HFFc6 (cell line): ENCODE measurements at regions not wholly inside any gene's neighbourhood (a gene's known extent, or its start where the extent isn't known, plus 50 kb on each side); places are given as distances from the start of the nearest gene placed in this dataset.
A peak's percentile ranks its signal among the peaks of the same experiment; 100 is the strongest.

Experiments
- DNase-seq: peaks from one replicate; pipeline ENCODE4 v3.0.0-alpha.2; 2018
- H3K27ac Mint-ChIP-seq: 2 replicates; pipeline ENCODE4 v1.8.0; 2020; ENCODE audit warnings: mild to moderate bottlenecking, mixed read lengths
- H3K27me3 Mint-ChIP-seq: 2 replicates; pipeline ENCODE4 v1.8.0; 2021; ENCODE audit warnings: mild to moderate bottlenecking, moderate library complexity, mixed read lengths; ENCODE audit not compliant: insufficient read depth
- H3K36me3 Mint-ChIP-seq: 2 replicates; pipeline ENCODE4 v1.8.0; 2021; ENCODE audit warnings: low read depth, mixed read lengths
- H3K4me1 Mint-ChIP-seq: 2 replicates; pipeline ENCODE4 v1.8.0; 2020; ENCODE audit warnings: low read depth, mixed read lengths
- H3K4me3 Mint-ChIP-seq: 2 replicates; pipeline ENCODE4 v1.8.0; 2020; ENCODE audit warnings: mild to moderate bottlenecking, moderate library complexity, mixed read lengths
- H3K9me3 Mint-ChIP-seq: 2 replicates; pipeline ENCODE4 v1.8.0; 2020; ENCODE audit warnings: mild to moderate bottlenecking, mixed read lengths
- TF ChIP-seq, protein P1 (sequence below): fragments of 200-600 bp; sonication (generic); IDR thresholded peaks from 2 replicates; pipeline ENCODE4 v1.5.0; 2021; ENCODE audit warnings: antibody characterized with exemption, mild to moderate bottlenecking

DNA sequence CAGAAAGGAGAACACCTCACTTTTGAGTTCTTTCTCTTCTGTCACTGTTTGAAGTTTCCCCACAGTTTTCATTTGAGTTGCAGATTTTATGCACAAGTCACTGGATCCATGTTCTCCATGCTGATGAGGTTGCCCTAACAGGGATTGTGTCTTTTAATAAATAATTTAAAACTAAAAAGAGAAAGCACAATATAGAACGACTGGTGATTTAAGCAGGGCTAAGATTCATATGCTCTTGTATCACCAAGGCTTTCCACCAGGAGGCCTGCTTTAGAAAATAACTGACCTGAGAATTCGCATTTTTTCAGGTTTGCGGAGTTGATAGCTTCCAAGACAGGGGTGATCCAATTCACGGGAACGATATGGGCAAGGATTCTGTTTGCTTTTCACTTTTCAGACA is 252.0 kb upstream of the VEPH1 start:
- Mint-ChIP-seq H3K4me1 (peaks cover 18% of the 10 kb centered on the region; the same call in 1 of the 2 replicates), H3K27me3 (peaks cover 9% of the 10 kb centered on the region), H3K4me3 (no peak overlapping the region), H3K36me3 (no peaks in the 10 kb centered on the region), H3K9me3 (no peaks in the 10 kb centered on the region), H3K27ac (no peak overlapping the region)
- DNase-seq = no peak
- TF ChIP-seq, protein P1, sequence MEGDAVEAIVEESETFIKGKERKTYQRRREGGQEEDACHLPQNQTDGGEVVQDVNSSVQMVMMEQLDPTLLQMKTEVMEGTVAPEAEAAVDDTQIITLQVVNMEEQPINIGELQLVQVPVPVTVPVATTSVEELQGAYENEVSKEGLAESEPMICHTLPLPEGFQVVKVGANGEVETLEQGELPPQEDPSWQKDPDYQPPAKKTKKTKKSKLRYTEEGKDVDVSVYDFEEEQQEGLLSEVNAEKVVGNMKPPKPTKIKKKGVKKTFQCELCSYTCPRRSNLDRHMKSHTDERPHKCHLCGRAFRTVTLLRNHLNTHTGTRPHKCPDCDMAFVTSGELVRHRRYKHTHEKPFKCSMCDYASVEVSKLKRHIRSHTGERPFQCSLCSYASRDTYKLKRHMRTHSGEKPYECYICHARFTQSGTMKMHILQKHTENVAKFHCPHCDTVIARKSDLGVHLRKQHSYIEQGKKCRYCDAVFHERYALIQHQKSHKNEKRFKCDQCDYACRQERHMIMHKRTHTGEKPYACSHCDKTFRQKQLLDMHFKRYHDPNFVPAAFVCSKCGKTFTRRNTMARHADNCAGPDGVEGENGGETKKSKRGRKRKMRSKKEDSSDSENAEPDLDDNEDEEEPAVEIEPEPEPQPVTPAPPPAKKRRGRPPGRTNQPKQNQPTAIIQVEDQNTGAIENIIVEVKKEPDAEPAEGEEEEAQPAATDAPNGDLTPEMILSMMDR = peak; percentile 65

DNA sequence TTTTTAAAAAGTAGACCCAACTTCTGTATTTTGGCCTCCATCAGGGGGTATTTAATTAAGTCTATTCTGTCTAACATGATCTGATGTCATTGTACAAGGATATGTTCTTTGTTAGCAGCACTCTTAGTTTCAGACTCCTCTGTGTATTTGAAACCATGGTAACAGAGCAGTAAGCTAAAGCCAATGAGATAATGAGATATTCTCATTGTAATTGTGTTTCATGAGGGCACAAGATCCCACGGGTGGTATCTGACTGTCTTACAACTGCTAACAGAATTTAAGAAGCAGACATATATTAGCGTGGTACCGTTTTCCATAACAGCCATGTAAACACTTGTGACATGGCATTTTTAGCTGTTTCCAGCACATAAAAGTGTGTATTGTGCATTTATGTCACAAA is 251.2 kb upstream of the VEPH1 start:
- H3K4me1 Mint-ChIP-seq = peaks cover 18% of the 10 kb centered on the region; the same call in 1 of the 2 replicates
- no peaks in the 10 kb centered on the region for H3K9me3 Mint-ChIP-seq
- H3K27ac Mint-ChIP-seq = no peak overlapping the region
- no peak for DNase-seq
- TF ChIP-seq, protein P1 = no peak
- no peaks in the 10 kb centered on the region for H3K36me3 Mint-ChIP-seq
- no peak overlapping the region for H3K4me3 Mint-ChIP-seq
- H3K27me3 Mint-ChIP-seq = peaks cover 4% of the 10 kb centered on the region

DNA sequence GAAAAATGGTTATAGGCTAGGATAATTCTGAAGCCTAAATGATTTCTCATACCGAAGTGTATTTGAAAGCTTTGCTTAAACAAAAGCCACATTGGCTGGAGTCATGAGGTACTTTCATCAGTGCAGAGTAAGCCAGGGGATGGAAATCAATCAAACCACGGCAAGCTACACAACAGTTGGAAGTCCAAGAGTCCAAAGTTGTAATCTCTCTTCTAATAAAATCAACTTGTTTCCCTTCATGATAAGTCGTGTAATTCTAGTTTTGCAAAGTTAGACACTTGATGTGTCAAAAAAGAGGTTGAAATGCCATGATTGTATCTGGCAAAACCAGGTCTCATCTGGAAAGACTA is 250.5 kb upstream of the VEPH1 start:
- H3K27ac Mint-ChIP-seq = no peak overlapping the region
- no peaks in the 10 kb centered on the region; the same call in 1 of the 2 replicates for H3K27me3 Mint-ChIP-seq
- H3K4me3 Mint-ChIP-seq = no peak overlapping the region
- no peaks in the 10 kb centered on the region for H3K9me3 Mint-ChIP-seq
- H3K36me3 Mint-ChIP-seq = no peaks in the 10 kb centered on the region
- no peak for DNase-seq
- H3K4me1 Mint-ChIP-seq = peaks cover 18% of the 10 kb centered on the region; the same call in 1 of the 2 replicates
- TF ChIP-seq, protein P1 = no peak

DNA sequence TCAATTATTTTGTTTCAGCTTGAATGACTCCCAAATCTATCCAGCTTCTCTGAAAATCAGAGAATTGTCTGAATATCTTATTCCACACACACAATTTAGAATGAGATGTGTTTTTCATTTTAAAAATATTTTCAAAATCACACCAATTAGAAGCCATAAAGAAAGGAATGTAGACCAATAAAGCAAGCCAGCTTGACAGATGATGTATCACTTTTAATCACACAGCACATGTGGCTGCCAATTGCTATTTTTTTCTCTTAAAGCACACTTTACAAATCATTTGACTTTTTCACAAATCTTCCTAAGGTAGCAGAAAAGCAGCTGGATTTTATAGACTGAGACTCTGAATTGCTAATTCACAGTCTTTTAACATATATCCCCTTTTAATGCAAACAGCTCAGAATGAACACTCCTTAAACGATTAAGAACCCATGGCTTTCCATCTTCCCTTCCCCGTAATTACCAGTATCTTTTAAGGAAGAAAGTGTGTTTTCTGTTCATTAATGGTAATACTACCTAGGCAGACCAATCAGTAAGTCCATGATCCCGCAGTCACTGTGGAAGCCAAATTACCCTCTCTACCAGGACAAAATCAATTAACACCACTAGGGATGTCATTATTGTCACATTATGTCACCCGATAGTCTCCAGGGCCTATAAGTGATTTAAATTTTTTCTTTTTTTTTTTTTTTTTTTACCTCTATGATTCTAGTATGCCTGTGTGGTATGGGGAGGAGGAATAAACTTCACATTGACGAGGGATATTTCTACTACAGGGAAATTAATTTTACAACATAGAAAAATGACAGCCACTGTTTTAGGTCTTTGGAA is 250.0 kb upstream of the VEPH1 start:
- no peak overlapping the region for H3K27ac Mint-ChIP-seq
- TF ChIP-seq, protein P1 = no peak
- DNase-seq = no peak
- H3K9me3 Mint-ChIP-seq = no peaks in the 10 kb centered on the region
- H3K4me3 Mint-ChIP-seq = no peak overlapping the region
- H3K27me3 Mint-ChIP-seq = no peaks in the 10 kb centered on the region; the same call in 1 of the 2 replicates
- H3K36me3 Mint-ChIP-seq = no peaks in the 10 kb centered on the region
- H3K4me1 Mint-ChIP-seq = peaks cover 17% of the 10 kb centered on the region; the same call in 1 of the 2 replicates

DNA sequence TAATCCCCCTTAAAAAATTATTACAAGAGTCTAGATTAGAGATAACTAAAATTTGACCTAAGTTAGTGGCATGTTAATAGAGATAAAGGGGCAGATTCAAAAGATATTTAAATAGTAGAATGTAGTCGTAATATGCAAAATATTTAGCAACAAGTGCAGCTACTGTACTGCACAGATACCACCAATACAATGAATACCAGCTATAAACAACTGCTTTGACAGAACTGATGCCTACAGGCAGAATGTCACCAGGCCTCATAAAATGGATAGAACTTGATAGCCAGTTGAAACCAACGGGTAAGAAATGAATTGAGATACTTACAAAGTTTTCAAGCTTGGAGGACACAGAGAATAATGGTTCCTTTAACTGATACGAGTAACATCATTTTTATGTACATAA is 249.3 kb upstream of the VEPH1 start:
- H3K36me3 Mint-ChIP-seq = no peaks in the 10 kb centered on the region
- no peak for DNase-seq
- H3K4me3 Mint-ChIP-seq = no peak overlapping the region
- no peaks in the 10 kb centered on the region for H3K9me3 Mint-ChIP-seq
- peaks cover 11% of the 10 kb centered on the region; the same call in 1 of the 2 replicates for H3K4me1 Mint-ChIP-seq
- no peak overlapping the region for H3K27ac Mint-ChIP-seq
- H3K27me3 Mint-ChIP-seq = no peaks in the 10 kb centered on the region; the same call in 1 of the 2 replicates
- TF ChIP-seq, protein P1 = no peak
